ENCODE measurements at regions not wholly inside any gene's neighbourhood (a gene's known extent, or its start where the extent isn't known, plus 50 kb on each side); places are given as distances from the start of the nearest gene placed in this dataset.

GRCh38 chr5:101393795-101394450 lies 490.8 kb upstream of the ST8SIA4 start:
- H3K36me3 Mint-ChIP-seq (ENCODE audit: insufficient read depth in 1 of 3, low read depth in 3 of 3) = peaks cover 2 to 16% (median 4%) of the 10 kb centered on the region in 3 experiments; a peak in 6 of 7 replicates
- no peak overlapping the region for H2BK120ac ChIP-seq (ENCODE audit: low read depth, low read length, poor library complexity, severe bottlenecking)
- H3K4me1 ChIP-seq (ENCODE audit: insufficient read depth, low read length) = no peaks in the 10 kb centered on the region
- H3K56ac ChIP-seq (ENCODE audit: insufficient read length, low read depth, low read length) = no peak overlapping the region
- no peak overlapping the region for H3K4me2 ChIP-seq (ENCODE audit: insufficient read depth, insufficient read length, low read length)
- no peak overlapping the region for H3K4me3 Mint-ChIP-seq
- no peaks in the 10 kb centered on the region for H3K79me2 ChIP-seq (ENCODE audit: insufficient read depth, low read length)
- peaks cover 12 to 21% of the 10 kb centered on the region in 2 experiments for H3K9me3 Mint-ChIP-seq
- H3K27ac ChIP-seq (ENCODE audit: insufficient read length, low read depth, low read length) = no peak overlapping the region
- H3K14ac ChIP-seq (ENCODE audit: insufficient read depth, low read length) = no peak overlapping the region
- no peaks in the 10 kb centered on the region for H4K20me1 ChIP-seq (ENCODE audit: control insufficient read depth, insufficient read depth, insufficient read length)
- no peak overlapping the region for H3T11ph ChIP-seq (ENCODE audit: low read length)
- H3K23ac ChIP-seq (ENCODE audit: insufficient read length, low read depth, low read length) = no peak overlapping the region
- no peaks in the 10 kb centered on the region for H3K4me1 Mint-ChIP-seq
- no peak overlapping the region for H3K9ac ChIP-seq (ENCODE audit: extremely low read depth, insufficient read length, low read length)
- H4K91ac ChIP-seq (ENCODE audit: insufficient read length, low read depth, low read length) = no peak overlapping the region
- no peaks in the 10 kb centered on the region for H3K79me1 ChIP-seq (ENCODE audit: insufficient read depth, low read depth, low read length, poor library complexity, severe bottlenecking)
- H3K27me3 ChIP-seq (ENCODE audit: insufficient read depth, low read length) = no peaks in the 10 kb centered on the region
- no peaks in the 10 kb centered on the region for H3K23me2 ChIP-seq (ENCODE audit: insufficient read length, low read depth, low read length, poor library complexity, severe bottlenecking)
- H2BK15ac ChIP-seq (ENCODE audit: low read depth, low read length) = no peak overlapping the region
- no peak overlapping the region for H2BK12ac ChIP-seq (ENCODE audit: insufficient read length, low read depth, low read length)
- H3K9me3 ChIP-seq (ENCODE audit: control insufficient read depth, low read depth, low read length) = no peaks in the 10 kb centered on the region
- H3K4ac ChIP-seq (ENCODE audit: low read depth, low read length) = no peak overlapping the region
- no peak overlapping the region for H2AK5ac ChIP-seq (ENCODE audit: insufficient read length, low read length)
- no peak overlapping the region for H4K8ac ChIP-seq (replicated peaks; ENCODE audit: insufficient read length, low read depth, low read length)
- no peak for TF ChIP-seq CTCF (conservative IDR thresholded peaks at IDR 0.05)
- no peak overlapping the region for H3K27ac Mint-ChIP-seq
- H2BK20ac ChIP-seq (ENCODE audit: low read depth, low read length, poor library complexity, severe bottlenecking) = no peak overlapping the region
- H4K5ac ChIP-seq (ENCODE audit: insufficient read length, low read depth, low read length) = no peak overlapping the region
- H3K18ac ChIP-seq (ENCODE audit: insufficient read length, low read depth, low read length) = no peak overlapping the region
- no CpG with 5 or more reads among the region's 5 CpGs for WGBS (ENCODE audit: extremely low coverage, insufficient read length, low lambda C conversion rate)
- H2AFZ ChIP-seq (ENCODE audit: low read length) = no peak overlapping the region
- DNase-seq = no peak
- no peaks in the 10 kb centered on the region for H3K27me3 Mint-ChIP-seq (ENCODE audit: low read depth)
- no peak overlapping the region for H2BK5ac ChIP-seq (ENCODE audit: insufficient read length, low read length)

All from H9 (cell line).